ENCODE measurements at regions not wholly inside any gene's neighbourhood (a gene's known extent, or its start where the extent isn't known, plus 50 kb on each side); places are given as distances from the start of the nearest gene placed in this dataset.

GRCh38 chr6:109226353-109226752, 131.0 kb downstream of the CEP57L1 start:
- TF ChIP-seq, protein P1, sequence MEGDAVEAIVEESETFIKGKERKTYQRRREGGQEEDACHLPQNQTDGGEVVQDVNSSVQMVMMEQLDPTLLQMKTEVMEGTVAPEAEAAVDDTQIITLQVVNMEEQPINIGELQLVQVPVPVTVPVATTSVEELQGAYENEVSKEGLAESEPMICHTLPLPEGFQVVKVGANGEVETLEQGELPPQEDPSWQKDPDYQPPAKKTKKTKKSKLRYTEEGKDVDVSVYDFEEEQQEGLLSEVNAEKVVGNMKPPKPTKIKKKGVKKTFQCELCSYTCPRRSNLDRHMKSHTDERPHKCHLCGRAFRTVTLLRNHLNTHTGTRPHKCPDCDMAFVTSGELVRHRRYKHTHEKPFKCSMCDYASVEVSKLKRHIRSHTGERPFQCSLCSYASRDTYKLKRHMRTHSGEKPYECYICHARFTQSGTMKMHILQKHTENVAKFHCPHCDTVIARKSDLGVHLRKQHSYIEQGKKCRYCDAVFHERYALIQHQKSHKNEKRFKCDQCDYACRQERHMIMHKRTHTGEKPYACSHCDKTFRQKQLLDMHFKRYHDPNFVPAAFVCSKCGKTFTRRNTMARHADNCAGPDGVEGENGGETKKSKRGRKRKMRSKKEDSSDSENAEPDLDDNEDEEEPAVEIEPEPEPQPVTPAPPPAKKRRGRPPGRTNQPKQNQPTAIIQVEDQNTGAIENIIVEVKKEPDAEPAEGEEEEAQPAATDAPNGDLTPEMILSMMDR (IDR thresholded peaks at IDR 0.05): no peak
- no peak for TF ChIP-seq POLR2A (IDR thresholded peaks at IDR 0.05)

Data from heart left ventricle (tissue), 13 donors.